Stimulated activated CD4-positive, alpha-beta T cell treated with anti-CD3 and anti-CD28 coated beads, Interleukin-4, amount 100 ng/mL, for 48 hours (primary cell): ENCODE measurements at regions not wholly inside any gene's neighbourhood (a gene's known extent, or its start where the extent isn't known, plus 50 kb on each side); places are given as distances from the start of the nearest gene placed in this dataset.
"Not testable (repeated sequence)": the region's sequence is repeated elsewhere in the genome, so short reads cannot be mapped to it uniquely, and the experiment has no call there.

Experiments
- DNase-seq, 2 donors: peaks; one replicate each; pipeline ENCODE4 v3.0.0-alpha.2; 2020; ENCODE audit warnings: low read depth in 2 of 2

DNA sequence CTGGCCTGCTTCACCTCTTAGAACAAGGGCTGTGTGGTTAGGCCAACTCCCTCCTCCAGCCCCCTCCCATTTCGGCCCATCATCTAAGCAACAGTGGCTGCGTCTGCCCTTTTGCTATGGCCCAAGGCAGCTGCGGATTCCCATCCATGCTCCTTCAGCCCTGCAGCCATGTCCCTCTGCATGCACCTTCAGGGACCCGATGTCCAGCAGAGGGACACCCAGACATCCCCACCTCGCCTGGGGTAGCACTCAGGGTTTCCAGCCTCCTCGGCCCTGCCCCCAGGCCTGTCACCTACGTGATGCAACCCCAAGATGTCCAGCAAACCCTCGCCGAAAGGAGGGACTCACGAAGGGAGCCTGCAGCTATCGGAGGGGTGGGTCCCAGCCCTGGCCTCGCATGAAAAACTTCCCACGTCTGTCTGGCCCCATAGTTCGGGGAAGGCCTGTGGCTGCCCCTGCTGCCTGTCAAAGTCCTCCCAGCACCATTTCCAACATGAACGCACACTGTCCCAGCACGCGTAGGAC is 194.4 kb downstream of the CTTN start:
- no peak for DNase-seq

DNA sequence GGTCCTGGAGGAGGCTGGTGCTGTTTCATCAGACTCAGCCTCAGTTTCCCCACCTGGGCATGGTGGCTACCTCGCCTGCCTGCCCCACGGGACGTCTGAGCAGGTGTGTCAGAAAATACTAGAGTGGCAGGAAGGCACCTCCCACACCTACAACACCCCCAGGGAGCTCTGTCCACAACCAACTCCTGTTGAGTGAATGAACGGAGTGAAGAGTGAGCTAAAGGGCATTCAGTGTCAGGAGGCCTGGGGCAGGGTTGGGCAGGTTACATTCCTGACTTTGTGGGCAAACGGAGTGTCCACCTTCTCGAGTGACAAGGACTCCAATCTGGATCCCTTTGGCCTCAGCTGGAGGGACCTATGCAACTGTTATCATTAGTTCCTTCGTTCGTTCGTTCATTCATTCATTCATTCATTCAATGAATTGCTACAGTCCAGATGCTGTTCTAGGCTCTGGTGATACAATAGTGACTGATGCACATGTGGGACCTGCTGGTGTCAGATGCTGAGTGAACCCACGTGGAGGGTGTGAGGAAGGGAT is 195.2 kb downstream of the CTTN start:
- DNase-seq: no peak

DNA sequence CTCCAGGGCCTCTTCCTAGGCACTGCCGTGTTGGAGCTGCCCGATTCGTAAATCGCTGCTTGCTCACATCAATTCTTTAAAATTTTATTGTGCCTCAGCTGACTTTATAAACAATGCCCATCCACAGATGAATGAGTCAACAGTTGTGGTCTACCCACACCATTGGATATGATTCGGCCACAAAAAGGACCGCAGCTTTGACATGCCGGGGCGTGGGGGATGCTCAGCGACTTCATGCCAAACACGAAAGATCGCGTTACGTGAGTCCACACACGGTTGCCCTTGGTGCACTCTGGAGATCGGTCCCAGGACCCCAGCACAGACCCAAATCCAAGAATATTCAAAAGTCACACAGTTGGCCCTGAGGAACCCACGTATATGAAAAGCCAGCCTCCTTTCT is 195.7 kb downstream of the CTTN start:
- no peak for DNase-seq

DNA sequence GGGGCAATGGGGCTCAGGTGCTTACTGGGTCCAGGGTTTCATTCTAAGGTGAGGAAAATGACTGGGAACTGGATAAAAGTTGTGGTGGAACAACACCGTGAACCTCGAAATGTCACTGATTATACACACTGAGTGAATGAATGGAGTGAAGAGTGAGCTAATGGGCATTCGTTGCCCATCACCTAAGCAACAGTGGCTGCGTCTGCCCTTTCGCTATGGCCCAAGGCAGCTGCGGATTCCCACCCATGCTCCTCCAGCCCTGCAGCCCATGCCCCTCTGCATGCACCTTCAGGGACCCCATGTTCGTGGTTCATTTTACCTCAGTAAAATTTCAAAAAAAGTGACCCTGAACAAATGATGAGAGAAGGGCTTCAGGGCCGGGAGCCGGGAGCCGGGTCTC is 196.3 kb downstream of the CTTN start:
- DNase-seq: no peak

DNA sequence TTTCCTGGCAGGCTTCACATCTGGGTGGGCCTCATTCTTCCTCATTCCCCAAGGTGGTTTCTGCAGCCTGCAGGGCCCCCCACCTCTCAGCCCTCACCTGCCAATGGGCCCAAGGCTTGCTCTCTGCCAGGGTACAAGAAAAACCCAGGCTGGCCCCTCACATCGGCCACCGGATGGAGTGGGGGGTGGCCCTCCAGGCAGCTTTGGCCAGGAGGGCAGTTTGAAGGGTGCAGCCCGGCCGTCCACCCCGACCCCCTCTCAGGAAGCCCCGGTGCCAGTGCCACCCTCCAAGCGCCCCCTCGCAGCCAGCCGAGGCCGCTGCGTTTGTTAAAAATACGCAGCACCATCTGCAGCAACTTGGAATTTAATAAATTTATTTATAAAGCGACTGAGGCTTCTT is 196.7 kb downstream of the CTTN start:
- no peak for DNase-seq

DNA sequence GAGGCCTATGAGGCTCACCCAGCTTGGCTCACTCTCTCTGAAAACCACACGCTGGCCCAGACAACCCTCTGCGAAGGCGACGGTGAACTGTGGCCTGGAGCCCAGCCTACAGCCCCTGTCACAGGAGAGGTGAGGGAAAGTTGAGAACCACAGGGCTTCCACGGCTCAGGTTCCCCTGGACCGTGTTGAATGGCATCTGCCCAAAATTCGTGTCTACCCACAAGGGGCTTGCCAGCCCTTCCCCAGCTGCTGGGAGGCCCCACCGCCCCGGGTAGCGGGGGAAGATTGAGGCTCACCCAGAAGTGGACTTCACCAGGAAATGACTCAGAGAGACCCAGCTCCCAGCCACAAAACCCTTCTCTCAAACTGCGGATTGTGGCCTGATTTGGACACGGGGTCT is 197.1 kb downstream of the CTTN start:
- DNase-seq: no peak

DNA sequence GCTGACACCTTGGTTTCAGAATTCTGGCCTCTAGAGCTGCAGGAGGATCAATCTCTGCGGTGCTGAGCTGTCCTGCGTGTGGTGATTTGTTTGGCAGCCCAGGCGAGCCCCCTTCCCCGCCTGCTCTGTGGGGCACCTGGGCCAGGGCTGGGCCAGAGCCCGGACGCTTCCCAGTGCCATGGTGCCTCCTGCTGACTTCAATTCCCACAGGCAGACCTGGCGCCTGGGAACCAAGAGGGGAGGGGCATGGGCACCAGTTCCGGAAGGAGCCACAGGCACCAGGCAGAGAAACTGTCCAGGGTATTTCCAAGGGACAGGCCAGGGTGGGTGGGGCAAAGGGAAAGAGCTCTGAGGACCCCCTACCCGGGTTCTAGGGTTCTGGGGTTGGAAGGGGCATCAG is 197.8 kb downstream of the CTTN start:
- DNase-seq: no peak

DNA sequence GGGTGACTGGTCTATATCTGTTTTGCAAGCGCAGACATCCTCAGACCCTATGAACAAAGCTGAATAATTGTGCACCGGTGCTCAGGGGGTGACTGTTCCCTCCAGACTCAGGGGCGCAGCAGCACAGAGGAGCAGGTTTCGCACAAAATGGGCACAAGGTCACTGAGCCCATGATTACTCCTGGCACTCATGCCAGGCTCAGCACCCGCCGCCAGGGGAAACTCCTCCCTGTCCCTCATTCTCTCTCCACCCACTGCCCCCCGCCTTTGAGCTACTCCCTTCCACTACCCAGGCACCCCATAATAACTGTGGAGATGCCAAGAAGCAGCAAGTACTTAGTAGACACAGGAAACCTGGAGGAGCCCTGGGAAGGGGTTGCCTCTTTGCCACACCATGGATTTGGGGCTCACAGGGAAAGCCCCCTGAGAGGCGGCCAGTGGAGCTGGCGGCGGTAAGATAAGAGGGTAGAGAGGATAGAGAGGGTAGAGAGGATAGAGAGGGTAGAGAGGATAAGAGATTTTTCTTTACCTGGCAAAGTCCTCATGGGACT is 198.8 kb downstream of the CTTN start:
- DNase-seq: no peak

DNA sequence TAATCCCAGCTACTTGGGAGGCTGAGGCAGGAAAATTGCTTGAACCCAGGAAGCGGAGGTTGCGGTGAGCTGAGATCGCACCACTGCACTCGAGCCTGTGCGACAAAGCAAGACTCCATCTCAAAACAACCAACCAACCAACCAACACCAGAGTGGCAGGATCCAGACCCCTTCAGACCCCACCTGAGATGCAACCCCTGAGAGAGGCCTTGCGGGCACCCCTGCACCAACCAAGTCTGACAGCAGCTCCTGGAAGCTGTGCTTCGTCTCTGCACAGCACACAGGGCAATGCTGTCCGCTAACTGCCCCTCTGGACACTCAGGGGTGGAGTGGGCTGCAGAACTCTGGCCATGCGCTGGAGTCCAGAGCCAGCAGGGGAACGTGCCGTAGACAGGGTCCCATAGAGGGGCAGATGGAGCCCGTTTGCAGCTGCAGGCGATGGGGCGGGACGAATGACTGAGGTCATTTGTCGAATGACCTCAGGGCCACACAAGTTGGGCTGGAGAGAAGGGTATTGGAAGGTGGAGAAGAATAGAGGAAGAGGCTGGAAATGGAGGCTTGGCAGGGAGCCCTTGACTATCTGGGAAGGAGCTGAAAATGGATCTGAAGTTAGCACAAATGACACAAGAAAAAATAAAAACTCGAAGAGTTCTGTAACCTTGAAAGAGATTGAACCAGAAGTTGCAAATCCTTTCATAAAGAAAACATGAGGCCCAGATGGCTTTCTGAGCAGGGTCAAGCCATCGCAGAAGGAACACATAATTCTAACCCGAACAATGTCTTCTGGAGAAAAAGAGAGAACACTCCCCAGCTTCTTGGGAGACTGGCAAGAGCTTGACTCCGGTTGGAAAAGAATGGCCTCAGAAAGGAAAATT is 199.7 kb downstream of the CTTN start:
- no peak for DNase-seq

DNA sequence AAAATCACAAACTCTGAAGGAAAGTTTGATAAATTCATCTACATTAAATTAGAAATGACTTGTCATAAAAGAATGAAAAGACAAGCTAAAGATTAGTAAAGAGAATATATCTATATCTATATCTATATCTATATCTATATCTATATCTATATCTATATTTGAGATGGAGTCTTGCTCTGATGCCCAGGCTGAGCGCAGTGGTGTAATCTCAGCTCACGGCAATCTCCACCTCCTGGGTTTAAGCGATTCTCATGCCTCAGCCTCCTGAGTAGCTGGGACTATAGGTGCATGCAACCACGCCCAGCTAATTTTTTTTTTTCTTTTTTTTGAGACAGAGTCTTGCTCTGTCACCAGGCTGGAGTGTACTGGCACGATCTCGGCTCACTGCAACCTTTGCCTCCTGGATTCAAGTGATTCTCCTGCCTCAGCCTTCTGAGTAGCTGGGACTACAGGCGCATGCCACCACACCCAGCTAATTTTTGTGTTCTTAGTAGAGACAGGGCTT is 202.6 kb downstream of the CTTN start:
- not testable (repeated sequence) for DNase-seq

DNA sequence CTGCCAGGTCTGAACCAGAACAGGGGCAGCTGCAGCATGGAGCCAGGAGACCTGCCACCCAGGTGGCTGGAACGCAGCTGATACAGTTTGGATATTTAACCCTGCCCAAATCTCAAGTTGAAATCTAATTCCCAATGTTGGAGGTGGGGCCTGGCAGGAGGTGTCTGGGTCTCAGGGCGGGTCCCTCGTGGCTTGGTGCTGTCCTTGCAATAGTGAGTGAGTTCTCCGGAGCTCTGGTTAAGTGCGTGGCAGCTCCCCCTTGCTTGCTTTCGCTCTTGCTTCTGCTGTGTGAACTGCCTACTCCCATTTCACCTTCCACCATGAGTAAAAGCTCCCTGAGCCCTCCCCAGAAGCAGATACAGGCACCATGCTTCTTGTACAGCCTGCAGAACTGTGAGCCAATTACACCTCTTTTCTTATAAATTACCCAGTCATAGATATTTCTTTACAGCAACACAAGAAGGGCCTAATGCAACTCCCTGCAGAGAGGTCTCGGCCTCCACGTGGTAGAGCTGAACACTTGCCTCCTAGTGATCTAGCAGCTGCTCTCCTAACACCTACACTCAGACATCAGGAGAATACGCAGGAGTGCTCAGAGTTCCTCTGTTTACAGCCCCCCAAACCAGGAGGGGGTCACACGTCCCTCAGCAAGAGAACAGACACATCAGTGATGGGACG is 203.7 kb downstream of the CTTN start:
- DNase-seq: no peak

DNA sequence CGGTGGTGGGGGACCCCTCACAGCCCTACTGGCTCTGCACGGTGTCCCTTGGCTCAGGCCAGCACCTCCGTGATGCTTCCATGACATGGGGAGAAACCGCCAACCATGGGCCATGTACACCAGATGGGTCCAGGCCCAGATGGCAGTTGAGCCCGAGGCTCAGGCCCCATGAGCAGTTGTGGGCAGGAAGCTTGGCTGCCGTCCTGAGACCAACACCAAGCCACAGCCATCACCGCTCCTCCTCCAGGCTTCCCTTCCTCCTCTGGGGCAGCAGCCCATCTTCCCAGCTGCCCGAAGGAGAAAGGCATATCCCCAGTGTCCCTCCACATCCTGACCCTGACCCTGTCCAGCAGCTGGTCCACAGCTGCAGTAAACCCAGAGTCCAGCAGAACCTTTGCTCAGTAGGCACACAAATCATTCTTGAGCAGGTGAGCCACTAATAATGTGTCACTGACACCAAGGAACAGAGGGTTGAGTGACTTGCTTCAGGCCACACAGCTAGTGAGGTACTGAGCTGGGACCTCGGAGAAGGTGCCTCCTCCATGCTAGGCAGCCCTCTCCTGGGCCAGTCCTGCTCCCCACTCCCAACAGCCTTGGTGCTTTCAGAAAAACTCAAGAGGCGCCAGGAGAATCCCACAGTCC is 204.9 kb downstream of the CTTN start:
- no peak for DNase-seq

DNA sequence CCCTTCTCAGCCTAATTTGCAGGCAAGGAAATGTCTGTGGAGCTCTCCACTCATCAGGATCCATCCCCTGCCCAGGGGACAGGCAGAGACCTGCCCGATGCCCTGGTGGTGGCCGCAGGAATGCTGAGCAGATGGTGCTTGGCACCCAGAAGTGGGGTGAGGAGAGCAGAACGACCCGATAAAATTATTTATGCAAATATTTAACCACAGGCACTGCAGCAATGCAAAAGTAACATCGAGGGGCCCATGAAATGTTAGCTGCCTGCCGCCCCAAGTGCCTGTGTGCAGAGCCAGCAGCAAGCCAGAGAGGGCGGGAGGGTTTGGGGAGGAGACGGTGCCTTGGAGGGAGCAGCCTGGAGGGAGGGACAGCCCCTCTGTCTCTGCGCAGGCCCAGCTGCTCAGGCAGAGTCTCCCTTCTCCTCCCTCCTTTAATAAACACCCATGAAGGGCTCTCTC is 205.5 kb downstream of the CTTN start:
- DNase-seq: no peak

DNA sequence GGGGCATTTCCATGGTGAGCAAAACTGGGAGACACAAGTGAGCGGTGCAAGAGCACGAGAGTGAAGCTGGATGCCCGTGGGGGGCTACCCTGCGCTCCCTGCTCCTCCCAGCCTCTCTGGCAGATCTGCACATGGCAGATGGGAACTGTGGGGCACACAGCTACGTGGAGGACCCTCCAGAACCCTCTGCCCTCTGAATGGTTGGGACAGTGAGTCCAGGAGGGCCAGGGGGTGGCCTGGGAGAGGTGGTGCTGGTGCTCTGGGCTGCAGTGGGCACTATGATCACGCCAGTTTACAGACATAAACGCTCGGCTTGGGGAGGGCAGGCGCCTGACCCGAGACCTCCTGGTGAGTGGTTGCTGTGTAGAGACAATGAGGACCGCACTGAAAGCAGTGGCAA is 205.9 kb downstream of the CTTN start:
- DNase-seq: no peak

DNA sequence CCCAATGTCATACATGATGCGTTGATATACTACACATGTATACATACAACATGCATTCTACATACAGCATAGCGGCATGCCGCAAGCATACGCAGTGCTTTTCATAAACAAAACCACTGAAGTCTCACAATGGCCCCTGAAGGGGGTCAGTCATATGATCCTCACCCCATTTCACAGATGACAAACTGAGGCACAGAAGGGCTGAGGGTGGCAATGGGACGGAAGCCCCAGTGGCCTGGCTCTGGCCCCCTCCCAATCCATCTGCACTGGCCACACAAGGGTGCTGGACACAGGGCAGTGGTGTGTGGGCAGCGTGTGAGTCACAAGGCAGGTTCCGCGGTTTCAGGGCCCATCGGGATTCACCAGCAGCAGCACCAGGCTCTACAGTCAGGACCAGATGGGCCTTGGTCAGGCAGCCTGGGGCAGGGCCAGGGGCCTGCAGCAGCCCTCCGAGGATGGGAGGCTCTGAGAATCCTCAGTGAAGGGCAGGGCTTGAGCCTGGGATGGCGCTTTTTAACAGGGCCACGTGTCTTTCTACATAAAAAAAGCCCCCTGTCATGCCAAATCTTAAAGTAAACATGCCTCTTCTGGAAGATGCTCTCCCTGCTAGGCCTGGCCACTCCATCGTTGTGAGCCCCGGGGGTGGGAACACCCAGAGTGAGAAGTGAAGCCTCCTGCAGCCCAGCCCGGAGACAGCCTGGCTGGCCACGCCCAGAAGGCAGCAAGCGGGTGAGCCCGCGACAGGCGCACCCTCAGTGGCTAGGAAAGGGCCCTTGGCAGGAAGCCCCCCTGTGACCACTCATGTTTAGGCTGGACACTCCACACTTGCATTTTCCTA is 206.5 kb downstream of the CTTN start:
- DNase-seq: no peak

DNA sequence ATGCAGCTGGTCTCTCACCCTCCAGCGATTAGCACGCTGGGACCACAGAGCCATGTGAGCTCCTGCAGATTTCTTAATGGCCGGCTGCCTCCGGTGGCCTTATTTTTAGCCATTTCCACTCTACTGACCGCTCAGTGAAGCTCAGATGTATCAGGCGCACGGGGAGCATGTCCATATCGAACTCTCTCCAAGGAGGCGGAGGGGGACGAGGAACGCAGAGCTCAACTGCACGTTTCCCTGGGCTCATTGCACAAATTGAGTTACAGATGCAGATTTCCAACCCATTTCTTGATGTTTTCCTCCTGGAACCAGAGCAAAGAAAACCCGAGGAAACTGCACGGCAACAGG is 207.1 kb downstream of the CTTN start:
- DNase-seq: no peak

DNA sequence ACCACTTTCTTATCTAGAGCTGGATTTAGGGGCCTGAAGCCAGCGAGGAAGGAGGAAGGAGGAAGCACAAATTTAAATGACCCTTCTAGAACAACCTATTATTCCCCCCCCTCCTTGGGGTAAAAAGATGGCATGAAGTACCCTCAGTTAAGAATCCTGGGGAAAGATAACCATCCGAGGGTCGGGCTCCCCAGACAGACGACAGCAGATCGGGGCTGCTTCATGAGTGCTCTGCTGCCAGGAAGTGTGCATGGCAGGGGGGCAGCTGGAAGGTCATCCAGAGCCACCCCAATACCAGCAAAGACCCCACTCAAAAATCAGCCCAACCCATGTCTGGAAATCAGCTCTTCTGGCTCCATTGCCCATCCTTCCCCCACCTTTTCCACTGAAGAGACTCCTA is 207.5 kb downstream of the CTTN start:
- no peak for DNase-seq

DNA sequence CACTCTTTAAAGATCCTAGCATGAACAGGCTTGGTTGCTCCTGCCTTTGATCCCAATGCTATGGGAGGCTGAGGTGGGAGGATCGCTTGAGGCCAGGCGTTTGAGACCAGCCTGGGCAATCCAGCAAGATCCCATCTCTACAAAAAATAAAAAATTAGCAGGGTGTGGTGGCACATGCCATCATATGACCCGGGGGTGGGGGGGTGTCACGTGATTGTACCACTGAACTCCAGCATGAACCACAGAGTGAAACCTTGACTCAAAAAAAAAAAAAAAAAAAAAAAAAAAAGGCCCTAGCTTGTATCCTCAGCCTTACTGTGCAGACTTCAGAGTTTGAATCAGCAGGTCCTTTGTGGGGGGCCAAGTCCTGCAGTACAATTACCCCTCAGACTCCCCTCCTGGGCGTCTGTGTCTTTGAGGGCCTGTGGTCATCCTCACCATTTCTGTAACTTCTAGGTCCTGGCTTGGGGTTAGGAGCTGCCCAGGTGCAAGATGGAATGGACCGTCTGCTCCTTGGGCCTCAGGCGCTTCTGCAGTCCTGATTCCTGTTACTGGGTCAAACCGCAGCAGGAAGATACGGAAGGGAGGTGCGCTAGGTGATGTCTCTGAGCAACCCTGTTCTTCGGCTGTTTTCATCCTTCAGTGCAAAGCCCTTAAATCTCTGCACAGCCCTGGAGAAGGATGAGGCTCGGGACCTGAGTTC is 208.1 kb downstream of the CTTN start:
- no peak for DNase-seq

DNA sequence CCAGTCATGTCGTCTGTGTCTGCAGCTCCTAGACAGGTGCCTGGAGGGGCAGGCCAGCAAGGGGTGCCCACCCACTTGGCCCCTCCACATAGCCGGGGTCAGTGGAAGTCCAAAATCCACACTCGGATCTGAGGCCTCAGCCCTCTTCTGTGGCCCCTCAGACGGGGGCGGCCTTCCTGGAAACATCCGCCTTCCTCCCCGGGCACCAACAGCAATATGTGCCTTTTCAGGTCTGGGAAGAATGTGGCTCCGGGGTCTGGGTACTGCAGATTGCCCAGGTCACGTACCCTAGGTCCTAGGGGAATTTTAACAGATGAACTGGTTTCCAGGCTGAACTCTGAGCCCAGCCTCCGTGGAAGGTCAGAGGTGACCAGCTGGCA is 208.6 kb downstream of the CTTN start:
- DNase-seq: no peak

DNA sequence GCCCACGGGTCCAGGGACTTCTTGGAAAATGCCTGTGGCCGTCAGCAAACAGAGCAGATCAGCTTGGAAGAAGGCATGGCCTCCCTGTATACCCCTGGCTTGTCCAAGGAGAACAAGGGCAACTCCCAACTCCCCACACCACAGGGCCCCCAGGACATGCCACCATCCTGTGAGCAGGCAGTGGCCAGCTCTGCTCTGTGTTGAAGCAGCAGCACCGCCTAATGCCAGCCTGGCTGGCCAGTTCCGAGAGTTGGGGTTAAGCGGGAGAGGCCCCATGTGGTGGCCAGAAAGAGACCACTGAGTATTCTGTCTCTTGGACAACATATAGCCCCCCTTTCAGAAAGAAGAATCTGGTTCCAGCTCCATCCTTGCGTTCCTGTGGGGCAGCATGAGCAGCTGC is 209.2 kb downstream of the CTTN start:
- DNase-seq: no peak
